Caco-2 (cell line): ENCODE measurements at regions not wholly inside any gene's neighbourhood (a gene's known extent, or its start where the extent isn't known, plus 50 kb on each side); places are given as distances from the start of the nearest gene placed in this dataset.
"Not testable (repeated sequence)": the region's sequence is repeated elsewhere in the genome, so short reads cannot be mapped to it uniquely, and the experiment has no call there.

Experiments used
- BruUV-seq: library from RNA; stranded (reverse); fragments of 400-500 nt; replicated peaks from 2 replicates; lab custom pipeline; 2021; lab: Mats Ljungman, UMichigan
- CTCF ChIA-PET: fragments of 300-600 bp; sonication (Branson Sonifier 250); formaldehyde crosslinking; loops from one replicate; lab custom pipeline; 2022; ENCODE audit warnings: antibody characterized with exemption; lab: Charles Lee
- POLR2A ChIA-PET: fragments of 300-600 bp; sonication (Branson Sonifier 250); formaldehyde crosslinking; loops from one replicate; lab custom pipeline; 2022; ENCODE audit warnings: antibody characterized with exemption; lab: Charles Lee
- DNase-seq, 2 experiments: peaks; one replicate each; pipeline versions ENCODE4 v3.0.0 to v3.0.0-alpha.2; 2020 to 2022
- H3K27me3 ChIP-seq: replicated peaks from 2 replicates; pipeline ENCODE4 v1.6.0; 2011; ENCODE audit warnings: low read length; ENCODE audit not compliant: control insufficient read depth, insufficient read depth
- H3K36me3 ChIP-seq: 2 replicates; pipeline ENCODE4 v1.5.1; 2011; ENCODE audit warnings: low read length; ENCODE audit not compliant: control insufficient read depth, insufficient read depth
- H3K4me1 ChIP-seq: fragments of 250-450 bp; sonication (Bioruptor Pico); 2 replicates; pipeline ENCODE4 v1.5.1; 2020; ENCODE audit warnings: mild to moderate bottlenecking
- H3K4me3 ChIP-seq: 2 replicates; pipeline ENCODE4 v1.5.1; 2011; ENCODE audit warnings: low read depth, mild to moderate bottlenecking, control low read depth, low read length
- H3K9me3 ChIP-seq: fragments of 250-450 bp; sonication (Bioruptor Pico); 2 replicates; pipeline ENCODE4 v1.5.1; 2020; ENCODE audit warnings: mild to moderate bottlenecking, moderate library complexity
- H3K27ac Mint-ChIP-seq: one replicate; pipeline ENCODE4 v1.8.0; 2022; ENCODE audit warnings: mixed read lengths; ENCODE audit not compliant: unreplicated experiment
- H3K27me3 Mint-ChIP-seq: one replicate; pipeline ENCODE4 v1.8.0; 2022; ENCODE audit warnings: mixed read lengths; ENCODE audit not compliant: insufficient read depth, unreplicated experiment
- H3K36me3 Mint-ChIP-seq: one replicate; pipeline ENCODE4 v1.8.0; 2022; ENCODE audit warnings: mild to moderate bottlenecking, mixed read lengths; ENCODE audit not compliant: insufficient read depth, unreplicated experiment
- H3K4me1 Mint-ChIP-seq: one replicate; pipeline ENCODE4 v1.8.0; 2022; ENCODE audit warnings: low read depth, mixed read lengths; ENCODE audit not compliant: unreplicated experiment
- H3K4me3 Mint-ChIP-seq: one replicate; pipeline ENCODE4 v1.8.0; 2022; ENCODE audit warnings: mild to moderate bottlenecking, moderate library complexity, mixed read lengths; ENCODE audit not compliant: unreplicated experiment
- H3K9me3 Mint-ChIP-seq: one replicate; pipeline ENCODE4 v1.8.0; 2022; ENCODE audit warnings: mixed read lengths; ENCODE audit not compliant: unreplicated experiment
- CTCF ChIP-seq, 2 experiments: fragments of 200-600 bp in 1 of 2; IDR thresholded peaks; 1 replicate in 1 of 2; 2 replicates in 1 of 2; pipeline versions ENCODE4 v1.5.1 to v1.8.0; 2011 to 2022; ENCODE audit warnings: antibody characterized with exemption in 1 of 2, control low read depth in 1 of 2, inconsistent platforms in 1 of 2, low read depth in 1 of 2, low read length in 1 of 2, mild to moderate bottlenecking in 1 of 2, moderate library complexity in 1 of 2; ENCODE audit not compliant: insufficient read depth in 1 of 2, severe bottlenecking in 1 of 2, unreplicated experiment in 1 of 2
- intact Hi-C: fragments of 100-400 bp; cut with micrococcal nuclease; formaldehyde crosslinking; loops from one replicate; pipeline ENCODE4 v1.10.0; 2022; ENCODE audit not compliant: unreplicated experiment

GRCh38 chr10:27319752-27320431 is 79.3 kb upstream of the ACBD5 start:
- peak; percentile 65 to 69 for DNase-seq
- intact Hi-C loops = loop anchor here (1.0 kb wide), 1 partner anchor 40 kb away; no protein-coding TSS in a partner anchor
- H3K4me3 ChIP-seq = peak overlapping the region; percentile 40
- Mint-ChIP-seq H3K4me3 (peak overlapping the region; percentile 80), H3K27me3 (peaks cover 6% of the 10 kb centered on the region), H3K36me3 (peaks cover 5% of the 10 kb centered on the region), H3K27ac (no peak overlapping the region), H3K9me3 (no peaks in the 10 kb centered on the region), H3K4me1 (peaks cover 10% of the 10 kb centered on the region)
- ChIA-PET CTCF (interaction anchor here (1.3 kb wide), 1 partner anchor 50 kb away, joined by 3 read pairs; no protein-coding TSS in a partner anchor), POLR2A (interaction anchor here (0.6 kb wide), 1 partner anchor 110 kb away, joined by 3 read pairs; no protein-coding TSS in a partner anchor)
- no peaks in the 10 kb centered on the region for H3K9me3 ChIP-seq
- H3K27me3 ChIP-seq = no peaks in the 10 kb centered on the region
- TF ChIP-seq CTCF (IDR thresholded peaks at IDR 0.05; ENCODE audit: insufficient read depth in 1 of 2, low read depth in 1 of 2, low read length in 1 of 2, severe bottlenecking in 1 of 2, unreplicated experiment in 1 of 2) = no peak
- H3K4me1 ChIP-seq = no peaks in the 10 kb centered on the region
- no TSS peak for BruUV-seq
- H3K36me3 ChIP-seq = no peaks in the 10 kb centered on the region

GRCh38 chr10:27319139-27319538 is 78.5 kb upstream of the ACBD5 start:
- CTCF ChIA-PET = interaction anchor here (1.3 kb wide), 1 partner anchor 51 kb away, joined by 3 read pairs; no protein-coding TSS in a partner anchor
- peaks cover 10% of the 10 kb centered on the region for H3K4me1 Mint-ChIP-seq
- BruUV-seq, H3K36me3 Mint-ChIP-seq, H3K27me3 Mint-ChIP-seq, H3K9me3 ChIP-seq, H3K9me3 Mint-ChIP-seq, H3K27me3 ChIP-seq, H3K27ac Mint-ChIP-seq, POLR2A ChIA-PET, H3K36me3 ChIP-seq, H3K4me1 ChIP-seq, DNase-seq: not testable (repeated sequence)
- H3K4me3 Mint-ChIP-seq = peak overlapping the region; percentile 80
- intact Hi-C loops = loop anchor here (1.0 kb wide), 1 partner anchor 41 kb away; no protein-coding TSS in a partner anchor
- peak overlapping the region; percentile 40 for H3K4me3 ChIP-seq

- H3K27me3 ChIP-seq, CTCF ChIA-PET, H3K4me1 ChIP-seq, H3K4me1 Mint-ChIP-seq, DNase-seq, H3K36me3 Mint-ChIP-seq, H3K27ac Mint-ChIP-seq, H3K36me3 ChIP-seq, POLR2A ChIA-PET, BruUV-seq, H3K4me3 ChIP-seq, H3K27me3 Mint-ChIP-seq, H3K9me3 Mint-ChIP-seq, H3K4me3 Mint-ChIP-seq, intact Hi-C loops, H3K9me3 ChIP-seq: not testable (repeated sequence)
Measured at GRCh38 chr10:27315082-27315481, 74.5 kb upstream of the ACBD5 start.

- CTCF ChIA-PET = not testable (repeated sequence)
Measured at GRCh38 chr10:27313586-27313985, 73.0 kb upstream of the ACBD5 start.

More at GRCh38 chr10:27313586-27313985, 73.0 kb upstream of the ACBD5 start:
- H3K27me3 ChIP-seq, BruUV-seq, H3K36me3 Mint-ChIP-seq, H3K4me1 ChIP-seq, H3K9me3 Mint-ChIP-seq, H3K4me1 Mint-ChIP-seq, POLR2A ChIA-PET, H3K27ac Mint-ChIP-seq, DNase-seq, H3K4me3 Mint-ChIP-seq, intact Hi-C loops, H3K4me3 ChIP-seq, H3K36me3 ChIP-seq, H3K27me3 Mint-ChIP-seq, H3K9me3 ChIP-seq: not testable (repeated sequence)
